NB4 (cell line): ENCODE measurements at regions not wholly inside any gene's neighbourhood (a gene's known extent, or its start where the extent isn't known, plus 50 kb on each side); places are given as distances from the start of the nearest gene placed in this dataset.

Experiments used
- CTCF ChIP-seq: IDR thresholded peaks from one replicate; pipeline ENCODE4 v1.5.1; 2012; ENCODE audit warnings: low read depth, low read length
- MYC ChIP-seq: IDR thresholded peaks from 2 replicates; pipeline ENCODE4 v1.6.1; 2011; ENCODE audit warnings: low read depth, low read length
- POLR2A ChIP-seq: IDR thresholded peaks from 2 replicates; pipeline ENCODE4 v1.6.1; 2011; ENCODE audit warnings: mild to moderate bottlenecking; ENCODE audit not compliant: insufficient read length; ENCODE audit errors: extremely low read depth

- TF ChIP-seq POLR2A (no peak), CTCF (no peak), MYC (no peak)
These were observed 383.7 kb downstream of the CD83 start for GRCh38 chr6:14501240-14501639.
